GM21723 (cell line): ENCODE measurements at regions not wholly inside any gene's neighbourhood (a gene's known extent, or its start where the extent isn't known, plus 50 kb on each side); places are given as distances from the start of the nearest gene placed in this dataset.

Experiments
- ATAC-seq: cut with Tn5 transposase; IDR thresholded peaks from one replicate; pipeline ENCODE4 v1.9.1; 2021; ENCODE audit warnings: mild to moderate bottlenecking, moderate library complexity; ENCODE audit not compliant: unreplicated experiment

DNA sequence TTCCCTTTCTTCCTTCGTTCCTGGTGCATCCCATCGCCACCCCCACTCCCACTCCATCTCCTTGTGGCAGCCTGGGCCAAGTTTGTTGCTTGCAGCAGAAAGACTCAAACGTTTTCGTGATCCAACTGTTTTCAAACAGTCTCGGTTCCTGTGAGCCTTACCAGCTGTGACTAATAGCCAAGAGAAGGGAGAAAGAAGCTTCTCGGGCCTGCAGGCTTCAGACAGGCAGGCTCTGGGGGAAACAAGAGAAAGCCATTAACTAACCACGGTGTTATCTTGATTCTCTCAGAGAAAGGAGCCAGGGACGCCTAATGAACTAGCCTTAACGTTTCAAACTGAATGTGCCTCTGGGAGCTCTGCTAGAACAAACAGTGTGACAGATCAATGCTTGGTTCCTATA is 742.0 kb downstream of the NR2F2 start:
- no peak for ATAC-seq

DNA sequence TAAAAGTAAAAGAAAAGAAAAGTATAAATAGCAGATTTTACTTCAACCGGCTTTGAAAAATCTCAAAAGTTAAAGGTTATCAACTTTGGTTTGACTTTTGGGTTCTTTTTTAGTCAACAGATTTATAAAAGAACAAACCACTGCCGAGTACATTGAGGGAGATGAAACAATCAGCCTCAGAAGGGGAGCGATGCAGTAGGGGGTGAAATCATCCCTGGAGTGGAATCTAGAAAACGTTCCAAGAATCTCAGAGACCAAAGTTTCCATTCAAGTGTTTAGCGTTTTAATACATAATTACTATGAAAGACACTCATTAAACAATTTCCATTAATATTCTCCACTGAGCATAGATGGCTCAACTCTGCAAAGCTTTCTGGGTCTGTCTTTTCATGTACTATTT is 745.5 kb downstream of the NR2F2 start:
- no peak for ATAC-seq

DNA sequence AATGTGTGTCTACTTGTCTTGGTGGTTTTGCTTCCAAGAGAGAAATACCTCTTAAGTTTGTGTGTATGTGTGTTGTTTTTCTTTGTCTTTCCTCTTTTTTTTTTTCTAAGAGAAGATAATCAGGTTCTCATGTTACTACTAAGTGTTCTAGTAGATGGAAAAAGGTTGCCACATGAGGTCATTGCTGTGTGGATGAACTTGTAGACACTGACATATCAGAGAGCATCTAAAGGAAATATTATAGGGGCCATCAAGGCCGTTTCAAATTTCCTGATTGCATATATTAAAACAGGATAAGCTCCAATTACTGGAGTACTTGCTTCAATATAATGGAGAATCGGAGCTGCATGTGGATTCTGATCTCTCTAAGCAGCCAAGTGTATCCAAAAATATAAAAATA is 747.5 kb downstream of the NR2F2 start:
- ATAC-seq: no peak

DNA sequence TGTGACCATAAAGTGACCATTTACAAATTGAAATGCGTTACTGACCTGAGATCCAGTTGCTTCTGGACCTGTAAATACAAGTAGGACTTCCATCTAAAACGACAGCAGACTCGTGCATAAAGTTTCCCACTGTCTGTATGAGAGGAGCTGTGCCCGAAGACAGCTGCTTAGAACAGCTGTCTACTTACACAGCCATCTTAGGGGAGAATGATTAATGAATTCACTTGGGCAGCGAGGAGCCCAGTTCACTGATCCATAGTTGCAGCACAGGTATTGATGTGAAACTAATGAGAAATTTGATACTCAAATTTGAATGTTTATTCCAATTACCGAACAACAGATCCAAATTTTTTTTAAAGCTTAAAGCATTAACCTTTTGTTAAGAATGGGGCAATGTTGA is 748.1 kb downstream of the NR2F2 start:
- ATAC-seq: no peak

DNA sequence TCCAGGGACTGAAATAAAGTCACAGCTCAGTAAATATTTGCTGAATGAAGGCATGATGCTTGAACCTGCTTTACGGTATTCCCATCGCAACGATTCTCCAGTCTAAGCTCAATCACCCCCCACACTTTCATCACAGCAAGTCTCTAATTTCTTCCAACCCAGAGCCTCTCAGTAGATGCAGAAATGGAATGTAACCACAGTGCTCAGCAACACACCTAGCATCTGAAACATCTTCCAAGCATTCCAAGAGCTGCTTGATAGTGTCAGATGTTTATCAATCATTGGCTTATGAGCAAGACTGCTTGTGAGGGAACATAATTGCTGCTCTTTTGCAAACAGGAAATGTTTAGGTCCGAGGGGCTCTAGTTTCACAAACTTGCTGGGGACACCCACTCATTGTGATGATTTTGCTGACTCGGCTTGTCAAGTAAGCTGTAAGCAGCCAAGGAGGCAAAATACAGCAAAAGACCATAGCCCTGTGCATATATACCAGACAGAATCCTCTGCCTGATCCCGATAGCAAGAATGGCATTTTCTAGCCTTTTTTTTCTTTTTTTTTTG is 751.2 kb downstream of the NR2F2 start:
- no peak for ATAC-seq

DNA sequence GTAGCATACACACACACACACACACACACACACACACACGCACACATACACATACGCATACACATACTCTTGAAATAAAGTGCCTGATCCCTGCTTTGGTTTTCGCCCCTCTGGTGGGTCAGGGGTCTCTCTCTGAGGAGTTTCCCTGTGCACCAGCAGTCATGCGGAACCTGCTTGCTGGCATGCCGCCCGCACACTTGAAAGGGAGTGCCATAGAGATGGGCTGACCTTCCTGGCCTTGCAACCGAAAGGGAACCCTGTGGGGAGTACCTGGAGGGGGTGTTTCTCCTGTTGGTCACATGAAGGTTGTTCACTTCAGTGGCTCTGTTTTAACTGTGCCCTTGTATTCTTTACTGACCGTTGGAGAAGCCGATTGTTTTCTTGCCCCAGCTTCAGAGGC is 752.3 kb downstream of the NR2F2 start:
- no peak for ATAC-seq

DNA sequence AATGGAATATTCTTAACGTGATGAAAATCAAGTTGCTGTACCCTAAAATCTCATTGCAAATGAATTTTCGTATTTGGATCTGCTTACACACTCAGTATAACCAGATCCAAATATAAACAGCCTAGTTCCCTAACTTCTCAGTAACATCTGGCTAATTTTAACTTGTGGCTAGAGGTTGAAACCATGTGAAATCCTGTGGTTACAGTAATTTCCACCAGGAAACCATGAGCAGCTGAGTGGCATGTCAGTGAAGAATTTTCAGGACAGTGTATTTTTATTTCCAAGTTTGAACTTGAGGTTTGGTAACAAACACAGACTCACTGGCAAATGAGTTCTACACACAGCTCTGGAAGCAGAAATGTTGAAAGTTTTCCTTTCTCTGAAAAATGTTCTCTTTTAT is 754.1 kb downstream of the NR2F2 start:
- no peak for ATAC-seq

DNA sequence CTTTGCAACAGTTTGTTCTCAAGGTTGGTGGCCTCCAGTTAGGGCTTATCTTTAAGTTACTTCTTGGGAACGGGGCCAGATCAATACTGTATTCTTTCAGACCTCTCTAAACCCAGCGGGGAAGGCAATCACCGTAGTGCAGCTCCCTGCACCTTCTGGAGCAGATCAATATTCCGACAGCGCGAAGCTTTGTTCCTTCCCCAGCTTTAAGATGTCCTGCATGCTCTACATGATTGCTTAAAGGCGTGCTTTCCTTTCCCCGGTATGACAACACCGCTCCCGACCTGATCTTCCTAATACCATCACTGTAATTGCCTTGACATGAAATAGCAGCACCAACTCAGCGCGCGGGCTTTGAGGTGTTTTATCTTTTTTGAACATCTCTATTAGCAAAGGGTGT is 755.2 kb downstream of the NR2F2 start:
- ATAC-seq: no peak

DNA sequence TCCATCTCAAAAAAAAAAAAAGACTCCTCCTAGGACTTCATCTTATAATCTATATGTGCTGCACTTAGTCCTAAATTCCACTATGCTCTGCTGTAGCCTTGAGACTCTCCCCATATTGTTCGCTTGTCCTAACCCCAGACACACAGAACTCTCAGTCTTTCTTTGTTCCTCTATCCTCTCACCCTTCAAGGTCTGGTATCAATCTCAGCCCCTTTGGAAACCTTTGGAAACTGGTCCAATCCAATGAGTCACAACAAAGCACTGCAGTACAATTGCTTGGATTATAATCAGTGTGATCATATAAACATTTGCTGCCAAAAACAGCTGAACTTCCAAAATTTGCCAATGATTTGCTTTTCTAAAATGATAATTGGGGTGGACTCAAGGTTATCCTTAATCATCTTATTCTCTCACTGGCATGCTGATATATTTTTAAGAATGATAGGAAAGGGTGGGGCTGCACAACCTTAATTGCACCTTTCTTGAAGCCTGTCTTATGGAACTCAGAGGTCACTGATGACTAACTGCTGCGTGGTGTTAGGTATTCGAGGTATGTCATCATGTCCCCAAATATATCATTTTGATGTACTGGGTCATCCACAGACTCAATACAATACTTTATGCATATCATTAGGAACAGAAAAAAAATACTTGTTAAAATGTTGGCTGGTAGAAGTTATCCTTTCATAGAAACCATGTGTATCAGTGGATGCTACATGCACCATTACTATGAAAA is 756.7 kb downstream of the NR2F2 start:
- no peak for ATAC-seq

DNA sequence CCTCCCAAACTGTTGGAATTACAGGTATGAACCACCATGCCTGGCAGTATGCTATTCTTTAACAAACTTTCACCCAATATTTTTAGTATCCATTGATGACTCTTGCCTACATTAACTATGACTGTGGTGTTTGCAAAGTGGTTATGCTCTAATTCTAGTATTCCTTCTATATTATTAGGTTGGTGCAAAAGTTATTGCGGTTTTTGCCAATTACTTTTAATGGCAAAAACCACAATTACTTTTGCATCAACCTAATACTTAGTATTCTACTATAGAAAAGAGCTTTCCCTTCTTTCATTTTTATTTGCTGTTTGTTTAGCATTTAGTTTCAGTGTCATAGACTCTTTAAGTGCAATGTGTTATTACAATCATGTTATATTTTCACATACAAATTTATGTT is 760.6 kb downstream of the NR2F2 start:
- ATAC-seq: no peak

DNA sequence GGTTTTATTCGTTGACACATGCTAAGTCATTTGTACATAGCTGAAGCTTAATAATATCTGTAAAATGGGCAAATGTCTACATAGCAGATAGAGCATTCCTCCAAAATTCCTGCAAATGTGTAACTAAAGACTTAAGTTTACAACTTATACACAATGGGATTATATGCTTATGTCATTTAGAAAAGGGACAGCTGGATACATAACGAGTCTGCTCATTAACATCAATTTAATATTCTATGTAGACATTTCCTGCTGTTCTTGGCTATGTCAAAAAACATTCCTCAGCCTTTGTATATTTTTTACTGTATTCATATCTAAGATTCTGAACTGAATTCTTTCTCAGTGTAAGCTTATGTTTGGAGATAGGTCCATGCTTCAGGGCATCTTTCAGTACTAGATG is 762.2 kb downstream of the NR2F2 start:
- ATAC-seq: no peak

DNA sequence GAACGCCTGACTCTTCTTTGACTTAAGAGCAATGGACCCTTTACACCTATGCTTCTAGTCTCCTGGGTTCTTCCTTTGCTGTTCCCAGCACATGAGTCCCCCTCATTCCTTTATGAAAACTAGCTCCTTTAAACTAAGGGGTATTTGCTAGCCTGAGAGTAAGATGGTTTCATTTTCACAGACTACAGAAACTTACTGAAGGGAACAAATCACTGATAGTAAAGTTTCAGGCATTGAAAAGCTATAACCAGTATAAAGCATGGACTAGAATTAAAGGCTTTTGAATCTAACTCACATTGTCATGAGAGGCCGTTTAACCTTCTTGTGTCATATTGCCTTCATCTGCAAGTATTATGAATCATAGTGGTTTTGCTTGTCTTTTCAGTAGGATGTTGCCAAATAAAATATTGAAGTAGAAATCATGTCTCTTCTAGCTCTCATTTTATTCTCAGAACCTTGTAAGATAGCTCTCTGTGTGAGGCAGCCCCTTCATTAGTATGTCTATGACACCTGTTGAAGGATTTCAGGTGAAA is 765.9 kb downstream of the NR2F2 start:
- no peak for ATAC-seq

DNA sequence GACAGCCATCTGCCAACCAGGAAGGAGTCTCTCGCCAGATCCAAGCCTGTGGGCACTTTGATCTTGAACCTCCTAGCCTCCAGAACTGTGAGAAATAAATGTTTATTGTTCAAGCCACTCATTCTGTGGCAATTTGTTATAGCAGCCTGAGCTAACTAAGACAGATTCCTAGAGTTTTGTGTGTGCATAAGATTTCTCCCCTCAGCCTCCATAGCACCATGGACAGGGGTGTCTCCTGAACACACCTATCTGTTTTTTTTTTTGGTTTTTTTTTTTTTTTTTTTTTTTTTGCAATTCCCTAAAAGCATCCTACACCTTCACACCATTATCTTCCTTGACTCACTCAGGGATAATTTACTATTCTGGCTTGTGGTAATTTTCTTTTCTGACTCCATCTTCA is 768.5 kb downstream of the NR2F2 start:
- ATAC-seq: no peak

DNA sequence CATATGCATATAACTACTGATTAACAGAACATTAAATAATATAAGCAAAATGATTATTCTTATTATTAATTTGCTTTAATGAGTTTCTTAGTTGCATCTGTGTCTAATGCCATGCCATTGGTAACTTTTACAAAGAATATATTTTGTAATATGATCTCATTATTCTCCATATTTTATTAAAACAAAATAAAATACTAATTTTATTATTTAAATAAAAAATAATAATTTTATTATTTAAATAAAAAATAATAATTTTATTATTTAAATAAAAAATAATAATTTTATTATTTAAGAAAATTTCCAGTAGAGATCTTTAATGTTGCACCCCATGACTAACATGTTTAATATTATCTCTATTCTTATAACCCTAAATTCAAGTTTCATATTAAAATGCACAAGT is 771.1 kb downstream of the NR2F2 start:
- no peak for ATAC-seq

DNA sequence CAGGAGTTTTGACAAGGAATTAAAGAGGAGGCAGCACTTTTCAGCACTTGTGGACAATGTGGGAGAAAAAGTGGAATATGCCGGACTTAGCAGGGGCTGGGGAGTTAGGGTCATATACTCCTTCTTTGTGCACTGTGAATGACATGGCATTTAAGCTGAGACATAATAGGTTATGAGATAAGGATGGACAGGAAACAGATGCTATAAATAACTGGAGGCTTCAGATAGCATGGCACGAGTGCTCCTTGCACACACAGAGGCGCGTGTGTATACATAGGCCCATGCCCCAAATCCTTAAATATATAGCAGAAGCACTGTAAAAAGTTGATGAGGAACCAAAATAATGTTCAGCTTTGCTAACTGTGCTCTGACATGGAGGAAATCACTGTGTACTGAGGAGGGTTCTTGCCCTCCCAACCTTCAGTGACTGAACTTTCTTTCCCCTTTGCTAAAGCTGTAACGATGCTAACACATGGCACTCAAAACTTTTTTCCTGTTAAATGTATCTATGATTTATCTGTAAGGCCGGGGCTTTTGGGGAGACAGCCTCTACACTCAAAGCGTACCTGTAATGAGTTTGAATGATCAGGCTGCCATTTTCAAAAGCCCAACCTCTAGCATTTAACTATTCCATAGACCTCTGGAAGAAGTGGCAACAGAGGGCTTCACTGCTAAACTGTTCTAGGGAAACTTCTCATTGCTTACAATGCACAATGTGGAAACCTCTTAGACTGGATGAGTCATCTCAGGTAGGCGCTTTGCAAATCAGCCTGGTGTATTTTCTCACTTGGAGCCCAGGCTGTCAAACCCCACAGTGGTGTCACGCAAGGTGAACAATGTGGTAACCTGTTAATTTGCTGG is 784.6 kb downstream of the NR2F2 start:
- no peak for ATAC-seq

DNA sequence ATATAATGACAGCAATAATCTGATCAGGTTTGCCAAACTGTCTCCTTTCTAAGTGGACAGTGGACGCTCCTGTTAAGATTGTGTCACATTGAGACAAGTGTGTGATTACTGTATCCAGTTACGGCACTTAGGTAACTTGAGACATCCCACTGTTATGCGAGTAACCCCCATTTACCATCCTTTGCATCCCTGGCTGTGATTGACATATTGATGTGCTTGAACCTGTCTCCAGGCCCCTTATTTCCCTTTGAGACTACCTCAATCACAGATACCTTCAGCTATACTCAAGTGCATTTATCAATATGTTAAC is 785.2 kb downstream of the NR2F2 start:
- no peak for ATAC-seq

DNA sequence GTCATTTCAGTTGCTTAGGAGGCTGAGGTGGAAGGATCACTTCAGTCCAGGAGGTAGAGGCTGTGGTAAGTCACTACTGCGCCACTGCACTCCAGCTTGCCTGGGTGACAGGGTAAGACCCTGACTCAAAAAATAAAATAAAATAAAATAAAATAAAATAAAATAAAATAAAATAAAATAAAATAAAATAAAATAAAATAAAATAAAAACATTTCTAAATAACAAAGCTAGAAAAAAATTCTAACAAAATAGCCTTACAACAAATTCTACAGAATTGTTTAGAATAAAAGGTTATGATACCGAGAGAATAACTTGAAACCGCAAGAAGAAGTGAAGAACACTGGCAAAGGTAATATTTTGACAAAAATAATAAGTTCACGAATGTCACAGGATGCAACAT is 794.3 kb downstream of the NR2F2 start:
- ATAC-seq: no peak

DNA sequence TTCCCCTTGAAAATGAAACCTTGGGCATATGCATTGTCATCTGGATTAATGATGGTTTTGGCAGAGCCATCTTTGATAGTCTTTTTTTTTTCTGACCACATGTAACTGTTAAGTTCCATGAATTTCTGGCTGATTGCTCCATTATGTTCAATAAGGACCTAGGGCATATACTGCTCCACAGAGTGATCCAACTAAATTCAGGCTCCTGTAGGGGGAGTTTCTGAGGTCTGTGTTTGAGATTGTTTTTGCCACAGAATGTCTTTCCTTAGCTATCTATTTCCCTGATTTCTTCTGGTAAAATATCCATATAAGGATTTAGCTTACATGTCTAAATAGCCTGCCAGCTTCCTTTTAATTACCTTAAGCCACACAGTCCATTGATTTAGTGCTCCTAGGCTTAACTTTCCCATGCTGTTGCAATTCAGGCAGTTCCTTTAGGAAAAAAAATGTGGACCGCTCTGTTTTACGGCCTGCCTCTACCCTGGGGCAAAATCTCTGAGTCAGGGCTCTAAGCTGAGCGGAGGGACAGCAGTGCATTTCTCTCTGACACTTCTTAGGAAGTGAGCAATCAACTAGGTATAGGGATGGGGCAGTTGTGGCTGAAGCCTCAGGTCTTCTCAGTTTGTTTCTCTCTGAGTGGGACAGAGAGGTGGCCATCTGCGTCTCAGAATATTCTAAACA is 796.2 kb downstream of the NR2F2 start:
- no peak for ATAC-seq

DNA sequence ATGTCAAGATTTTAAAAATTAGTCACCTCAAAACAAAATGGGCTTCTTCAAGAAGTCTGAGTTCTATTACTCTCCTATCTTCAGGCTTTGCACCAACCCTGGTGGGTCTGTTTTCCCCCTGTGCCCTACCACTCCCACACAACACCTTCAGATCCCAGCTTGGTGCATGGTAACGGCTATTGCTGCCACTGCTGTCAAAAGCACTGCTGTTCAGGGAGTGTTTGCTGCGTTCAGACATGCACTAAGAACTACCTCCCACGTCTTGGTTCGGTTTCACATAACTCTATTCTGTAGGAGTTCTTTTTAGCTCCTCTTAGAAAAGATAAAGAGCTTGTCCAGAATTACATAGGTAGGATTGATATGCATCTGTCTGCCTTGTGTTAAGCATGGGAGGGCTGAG is 799.2 kb downstream of the NR2F2 start:
- ATAC-seq: no peak

DNA sequence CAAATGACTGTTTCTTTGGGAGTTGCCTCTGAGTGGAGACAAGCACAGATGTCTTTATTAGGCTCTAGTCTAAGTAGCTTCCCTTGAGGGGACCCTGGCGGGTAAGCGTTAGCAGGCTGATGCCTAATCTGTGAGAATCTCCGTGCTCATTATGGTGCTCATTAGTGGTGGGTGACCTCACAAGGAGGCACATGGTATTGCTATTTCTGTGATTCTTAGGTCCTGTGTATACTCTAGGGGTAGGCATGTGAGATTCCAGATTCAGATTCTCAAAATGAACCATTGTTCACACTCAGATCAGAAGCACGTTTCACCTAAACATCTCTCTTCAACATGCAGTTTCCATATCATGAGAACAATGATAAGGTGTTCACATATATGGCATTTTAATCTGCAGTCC is 809.7 kb downstream of the NR2F2 start:
- ATAC-seq: no peak

DNA sequence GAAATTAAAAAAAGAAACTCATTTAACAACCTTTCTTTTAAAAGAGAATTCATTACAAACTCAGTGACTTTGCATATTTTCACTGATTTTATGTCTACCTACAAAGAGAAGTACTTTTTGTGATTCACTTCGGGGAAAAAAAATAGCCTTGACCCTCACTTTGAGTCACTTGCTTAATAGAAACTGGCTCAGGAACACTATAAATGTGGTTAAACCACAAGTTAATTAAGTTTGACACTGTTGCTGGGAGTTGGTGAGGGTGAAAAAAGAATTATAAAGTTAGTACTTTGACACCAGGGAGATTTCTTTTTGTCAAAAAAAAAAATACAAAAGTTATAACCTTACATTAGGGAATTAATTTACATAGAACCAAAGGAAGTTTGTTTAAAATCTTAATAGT is 810.9 kb downstream of the NR2F2 start:
- no peak for ATAC-seq

DNA sequence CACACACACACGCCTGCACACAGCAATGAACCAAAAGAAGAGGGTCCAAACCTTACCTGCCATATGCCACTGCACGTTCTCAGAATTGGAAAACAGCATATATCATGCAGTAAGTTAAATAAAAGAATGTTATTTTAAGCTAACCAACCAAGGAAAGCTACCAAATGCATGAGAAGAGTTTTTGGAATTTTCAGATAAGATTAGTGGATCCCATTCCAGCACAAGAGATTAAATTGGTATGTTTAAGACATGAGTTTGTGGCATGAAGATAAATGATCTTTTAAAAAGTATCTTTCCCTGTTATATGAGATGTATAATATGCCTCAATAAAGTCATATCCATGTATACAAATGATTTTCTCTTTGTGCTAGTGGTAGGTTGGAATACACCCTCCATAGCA is 811.4 kb downstream of the NR2F2 start:
- ATAC-seq: no peak
